Ovary (tissue), 3 donors: ENCODE measurements at regions not wholly inside any gene's neighbourhood (a gene's known extent, or its start where the extent isn't known, plus 50 kb on each side); places are given as distances from the start of the nearest gene placed in this dataset.

Experiments
- CTCF ChIP-seq, 3 donors: fragments of 450-650 bp in 2 of 3; fragments of 200-600 bp in 1 of 3; IDR thresholded peaks; one replicate each; pipeline versions ENCODE4 v1.5.1 to v1.8.0; 2016 to 2022; ENCODE audit warnings: antibody characterized with exemption in 3 of 3, mild to moderate bottlenecking in 1 of 3
- EP300 ChIP-seq: sonication (generic); formaldehyde crosslinking; IDR thresholded peaks from one replicate; pipeline ENCODE4 v1.6.1; 2017; ENCODE audit warnings: antibody characterized with exemption
- donor health status: DM: no; HTN: no; CAD: no.

- TF ChIP-seq CTCF (IDR thresholded peaks at IDR 0.05) (no peak), EP300 (no peak)
Measured at GRCh38 chr2:234386971-234387370, 109.9 kb downstream of the ARL4C start.
